IMR-90 (cell line): ENCODE measurements at regions not wholly inside any gene's neighbourhood (a gene's known extent, or its start where the extent isn't known, plus 50 kb on each side); places are given as distances from the start of the nearest gene placed in this dataset.

ENCODE experiments used
- ATAC-seq: fragments of 200-7000 bp; cut with Tn5 transposase; 2 replicates; pipeline ENCODE4 v1.9.1; 2020; ENCODE audit warnings: low read depth, mild to moderate bottlenecking, moderate library complexity
- BruUV-seq: library from RNA; stranded (reverse); fragments of 400-500 nt; replicated peaks from 2 replicates; lab custom pipeline; 2021; lab: Mats Ljungman, UMichigan
- CTCF ChIA-PET: fragments of 300-600 bp; formaldehyde crosslinking; extraction: SDS; loops from one replicate; lab custom pipeline; 2021; ENCODE audit warnings: antibody characterized with exemption; lab: Yijun Ruan, JAX
- POLR2A ChIA-PET: fragments of 300-600 bp; sonication (Branson Sonifier 250); formaldehyde crosslinking; loops from one replicate; lab custom pipeline; 2022; ENCODE audit warnings: antibody characterized with exemption; ENCODE audit not compliant: unreplicated experiment; lab: Charles Lee
- DNase-seq: peaks from one replicate; pipeline ENCODE4 v3.0.0; 2013
- H2AFZ ChIP-seq: replicated peaks from 2 replicates; pipeline ENCODE3; 2013; ENCODE audit warnings: low read length, mild to moderate bottlenecking; ENCODE audit not compliant: poor library complexity
- H2AK5ac ChIP-seq: 2 replicates; pipeline ENCODE4 v1.6.1; 2013; ENCODE audit warnings: low read depth, low read length, inconsistent platforms
- H2AK9ac ChIP-seq: replicated peaks from 2 replicates; pipeline ENCODE3; 2013; ENCODE audit warnings: mild to moderate bottlenecking, low read depth, low read length, moderate library complexity; ENCODE audit not compliant: poor library complexity
- H2BK120ac ChIP-seq: 2 replicates; pipeline ENCODE4 v1.6.1; 2013; ENCODE audit warnings: low read depth, low read length, inconsistent platforms
- H2BK15ac ChIP-seq: 3 replicates; pipeline ENCODE4 v1.6.1; 2013; ENCODE audit warnings: low read depth, low read length, inconsistent platforms
- H2BK20ac ChIP-seq: 2 replicates; pipeline ENCODE4 v1.6.1; 2013; ENCODE audit warnings: low read depth, mild to moderate bottlenecking, inconsistent platforms, low read length, moderate library complexity
- H2BK5ac ChIP-seq: 2 replicates; pipeline ENCODE4 v1.6.1; 2013; ENCODE audit warnings: mild to moderate bottlenecking, low read depth, low read length, inconsistent platforms; ENCODE audit not compliant: poor library complexity, severe bottlenecking
- H3K14ac ChIP-seq: replicated peaks from 2 replicates; pipeline ENCODE4 v1.6.1; 2013; ENCODE audit warnings: low read depth, low read length, inconsistent platforms
- H3K18ac ChIP-seq: 2 replicates; pipeline ENCODE4 v1.6.1; 2013; ENCODE audit warnings: low read depth, low read length, control low read depth
- H3K23ac ChIP-seq: 2 replicates; pipeline ENCODE4 v1.6.1; 2013; ENCODE audit warnings: low read depth, low read length, inconsistent platforms
- H3K27ac ChIP-seq: 2 replicates; pipeline ENCODE4 v1.5.1; 2013; ENCODE audit warnings: mild to moderate bottlenecking, control low read depth, low read length; ENCODE audit not compliant: insufficient read depth
- H3K27me3 ChIP-seq: 2 replicates; pipeline ENCODE4 v1.6.1; 2013; ENCODE audit warnings: low read length; ENCODE audit not compliant: control insufficient read depth, insufficient read depth
- H3K36me3 ChIP-seq: 2 replicates; pipeline ENCODE4 v1.6.1; 2013; ENCODE audit warnings: low read length, mixed read lengths; ENCODE audit not compliant: control insufficient read depth, insufficient read depth
- H3K4ac ChIP-seq: 2 replicates; pipeline ENCODE4 v1.6.1; 2013; ENCODE audit warnings: low read depth, low read length, inconsistent platforms
- H3K4me1 ChIP-seq: 2 replicates; pipeline ENCODE4 v1.6.1; 2013; ENCODE audit warnings: low read length, mixed read lengths; ENCODE audit not compliant: control insufficient read depth, insufficient read depth
- H3K4me2 ChIP-seq: 2 replicates; pipeline ENCODE4 v1.6.1; 2013; ENCODE audit warnings: low read depth, mild to moderate bottlenecking, control low read depth, low read length, moderate library complexity
- H3K4me3 ChIP-seq: 2 replicates; pipeline ENCODE4 v1.5.1; 2013; ENCODE audit warnings: low read depth, mild to moderate bottlenecking, control low read depth, low read length, moderate library complexity; ENCODE audit not compliant: insufficient read depth
- H3K56ac ChIP-seq: 2 replicates; pipeline ENCODE4 v1.6.1; 2013; ENCODE audit warnings: low read length, inconsistent platforms; ENCODE audit not compliant: insufficient read depth; ENCODE audit errors: extremely low read depth
- H3K79me1 ChIP-seq, 2 experiments: 2 replicates each; pipeline ENCODE4 v1.6.1; 2013; ENCODE audit warnings: low read length in 2 of 2, inconsistent platforms in 1 of 2, low read depth in 1 of 2
- H3K9ac ChIP-seq: 2 replicates; pipeline ENCODE4 v1.6.1; 2013; ENCODE audit warnings: low read depth, low read length, control low read depth
- H3K9me1 ChIP-seq: 2 replicates; pipeline ENCODE4 v1.6.1; 2013; ENCODE audit warnings: low read length, inconsistent platforms; ENCODE audit not compliant: insufficient read depth
- H3K9me3 ChIP-seq: 2 replicates; pipeline ENCODE4 v1.6.1; 2013; ENCODE audit warnings: low read length; ENCODE audit not compliant: control insufficient read depth, insufficient read depth
- H4K20me1 ChIP-seq: 2 replicates; pipeline ENCODE4 v1.6.1; 2013; ENCODE audit warnings: low read length, inconsistent platforms; ENCODE audit not compliant: insufficient read depth
- H4K5ac ChIP-seq: 2 replicates; pipeline ENCODE4 v1.6.1; 2013; ENCODE audit warnings: mild to moderate bottlenecking, low read depth, low read length, control low read depth
- H4K8ac ChIP-seq, 2 experiments: 2 replicates each; pipeline ENCODE4 v1.6.1; 2013; ENCODE audit warnings: low read depth in 2 of 2, low read length in 2 of 2, control low read depth in 1 of 2, inconsistent platforms in 1 of 2
- H4K91ac ChIP-seq: 2 replicates; pipeline ENCODE4 v1.6.1; 2013; ENCODE audit warnings: low read depth, low read length, inconsistent platforms; ENCODE audit not compliant: insufficient read depth
- BHLHE40 ChIP-seq: fragments of 150-350 bp; IDR thresholded peaks from 2 replicates; pipeline ENCODE4 v1.6.1; 2016; ENCODE audit warnings: mild to moderate bottlenecking, low read depth, low read length
- CEBPB ChIP-seq: IDR thresholded peaks from 2 replicates; pipeline ENCODE4 v1.6.1; 2012; ENCODE audit warnings: low read depth, low read length, improper control_type of control experiment
- CHD1 ChIP-seq: IDR thresholded peaks from 2 replicates; pipeline ENCODE4 v1.6.1; 2012; ENCODE audit warnings: low read depth, low read length, improper control_type of control experiment
- CTCF ChIP-seq: conservative IDR thresholded peaks from 2 replicates; pipeline ENCODE4 v1.5.1; 2012; ENCODE audit warnings: mild to moderate bottlenecking, low read depth, low read length, improper control_type of control experiment
- MAZ ChIP-seq: IDR thresholded peaks from 2 replicates; pipeline ENCODE4 v1.6.1; 2012; ENCODE audit warnings: low read depth, mild to moderate bottlenecking, low read length, improper control_type of control experiment, moderate library complexity, borderline replicate concordance
- NFE2L2 ChIP-seq: fragments of 150-350 bp; IDR thresholded peaks from 2 replicates; pipeline ENCODE4 v1.6.1; 2016; ENCODE audit warnings: low read depth, mild to moderate bottlenecking, low read length
- POLR2A ChIP-seq: IDR thresholded peaks from 2 replicates; pipeline ENCODE4 v1.6.1; 2012; ENCODE audit warnings: mild to moderate bottlenecking, low read depth, low read length
- RCOR1 ChIP-seq: IDR thresholded peaks from 2 replicates; pipeline ENCODE4 v1.6.1; 2012; ENCODE audit warnings: mild to moderate bottlenecking, low read length, improper control_type of control experiment; ENCODE audit not compliant: insufficient replicate concordance
- RFX5 ChIP-seq: IDR thresholded peaks from 2 replicates; pipeline ENCODE4 v1.8.0; 2012; ENCODE audit warnings: low read depth, mild to moderate bottlenecking, low read length, moderate library complexity
- SMC3 ChIP-seq: fragments of 150-350 bp; IDR thresholded peaks from 2 replicates; pipeline ENCODE4 v1.6.1; 2016; ENCODE audit warnings: low read depth, mild to moderate bottlenecking, antibody characterized with exemption, low read length, moderate library complexity
- WGBS, 2 experiments: methylation state at CpG; one replicate each; pipeline versions ENCODE4 v1.1.5 to v1.1.7; 2013; ENCODE audit warnings: missing lambda C conversion rate in 2 of 2; ENCODE audit not compliant: insufficient read length in 1 of 2; ENCODE audit errors: extremely low coverage in 2 of 2; 5-methylcytosine and 5-hydroxymethylcytosine counted together
- dilution Hi-C: fragments of 300-500 bp; cut with HindIII; formaldehyde crosslinking; loops from one replicate; pipeline ENCODE4 v1.14.3; 2018; ENCODE audit warnings: low sequenced_read_pairs; ENCODE audit not compliant: unreplicated experiment
- in situ Hi-C: fragments of 300-500 bp; cut with MboI; formaldehyde crosslinking; loops from 3 replicates; pipeline ENCODE4 v1.14.3; 2019; ENCODE audit warnings: low sequenced_read_pairs, inconsistent platforms, mixed read lengths
- intact Hi-C: fragments of 100-400 bp; cut with micrococcal nuclease; formaldehyde crosslinking; loops from 2 replicates; pipeline ENCODE4 v1.10.0; 2022
- TF ChIP-seq, protein P1 (sequence below): fragments of 150-350 bp; IDR thresholded peaks from 2 replicates; pipeline ENCODE4 v1.6.1; 2017; ENCODE audit warnings: mild to moderate bottlenecking, antibody characterized with exemption, low read length, low read depth

DNA sequence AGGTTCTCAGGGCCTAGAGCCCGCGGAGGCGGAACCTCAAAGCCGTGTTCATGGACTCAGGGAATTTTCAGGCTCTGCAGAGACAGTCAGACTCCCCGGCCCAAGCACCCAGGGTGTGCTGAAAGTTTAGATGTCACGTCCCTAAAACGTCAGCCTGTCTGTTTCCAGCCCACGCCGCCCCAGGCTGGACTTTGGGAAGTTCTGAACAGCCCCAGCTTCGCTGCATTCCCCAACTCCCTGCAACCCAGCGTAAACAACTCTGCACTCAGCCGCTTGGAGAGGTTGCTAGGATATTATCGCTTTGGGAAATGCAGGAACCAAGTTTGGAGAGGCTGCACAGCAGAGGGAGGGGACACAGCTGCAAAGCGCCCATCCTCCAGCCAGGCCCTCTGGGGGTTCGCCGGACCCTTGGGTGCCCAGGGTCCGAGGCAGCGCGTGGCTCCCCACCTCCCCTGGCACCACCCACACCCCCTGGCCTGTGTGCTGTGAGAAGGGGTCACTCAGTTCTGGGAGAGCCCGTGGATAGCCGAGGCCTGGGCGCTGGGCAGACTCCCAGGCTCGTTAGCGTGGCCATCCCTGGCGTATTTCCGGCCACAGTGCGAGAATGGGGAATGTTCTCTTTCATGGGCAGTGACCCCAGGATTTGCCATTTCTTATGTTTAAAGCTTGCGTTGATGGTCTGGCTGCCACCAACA, 120.5 kb upstream of the FGF3 start:
- Histone ChIP-seq H3K36me3 (no peaks in the 10 kb centered on the region), H3K9me3 (no peaks in the 10 kb centered on the region), H3K9me1 (peaks cover 7% of the 10 kb centered on the region; the same call in 1 of the 2 replicates), H3K27ac (peak overlapping the region; percentile 56), H3K14ac (peak overlapping the region; percentile 71), H2BK15ac (peak overlapping the region; percentile 49; the same call in 1 of the 3 replicates), H2AK9ac (peak overlapping the region; percentile 49), H3K4ac (peak overlapping the region; percentile 59), H4K91ac (peak overlapping the region; percentile 70), H3K23ac (peak overlapping the region; percentile 11), H4K20me1 (no peaks in the 10 kb centered on the region), H2BK5ac (no peak overlapping the region), H2AFZ (peak overlapping the region; percentile 92), H4K8ac (peak overlapping the region; percentile 68 to 76; a peak in 3 of 4 replicates), H3K4me1 (peaks cover 8% of the 10 kb centered on the region; the same call in 1 of the 2 replicates), H3K56ac (peak overlapping the region; percentile 38; the same call in 1 of the 2 replicates), H3K9ac (no peak overlapping the region), H3K4me3 (no peak overlapping the region), H2AK5ac (peak overlapping the region; percentile 17; the same call in 1 of the 2 replicates), H3K4me2 (peak overlapping the region; percentile 24), H2BK120ac (peak overlapping the region; percentile 50), H3K18ac (no peak overlapping the region; the same call in 1 of the 2 replicates), H4K5ac (peak overlapping the region; percentile 9; the same call in 1 of the 2 replicates), H2BK20ac (peak overlapping the region; percentile 84), H3K27me3 (no peaks in the 10 kb centered on the region), H3K79me1 (no peaks in the 10 kb centered on the region)
- in situ Hi-C loops: no loop called here
- dilution Hi-C loops: no loop called here
- WGBS, 2 experiments: 15% methylated on average over 5 of the region's 28 CpGs; no CpG with 5 or more reads in 1 of the 2 experiments
- peak; percentile 8; the same call in 1 of the 2 replicates for TF ChIP-seq BHLHE40
- no peak for TF ChIP-seq CTCF
- no peak for TF ChIP-seq SMC3
- no peak for TF ChIP-seq RCOR1
- TF ChIP-seq NFE2L2: no peak
- no peak for TF ChIP-seq RFX5
- TF ChIP-seq MAZ: no peak
- TF ChIP-seq CEBPB: 0 out of 2 replicates have a peak, but pooled peaks have one; percentile 17
- TF ChIP-seq, protein P1, sequence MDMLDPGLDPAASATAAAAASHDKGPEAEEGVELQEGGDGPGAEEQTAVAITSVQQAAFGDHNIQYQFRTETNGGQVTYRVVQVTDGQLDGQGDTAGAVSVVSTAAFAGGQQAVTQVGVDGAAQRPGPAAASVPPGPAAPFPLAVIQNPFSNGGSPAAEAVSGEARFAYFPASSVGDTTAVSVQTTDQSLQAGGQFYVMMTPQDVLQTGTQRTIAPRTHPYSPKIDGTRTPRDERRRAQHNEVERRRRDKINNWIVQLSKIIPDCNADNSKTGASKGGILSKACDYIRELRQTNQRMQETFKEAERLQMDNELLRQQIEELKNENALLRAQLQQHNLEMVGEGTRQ: no peak
- no peak for TF ChIP-seq POLR2A
- TF ChIP-seq CHD1: no peak
- DNase-seq: peak; percentile 77
- ATAC-seq: peak; percentile 96
- intact Hi-C loops: loop anchor here (5.0 kb wide), 1 partner anchor 133 kb away; no protein-coding TSS in a partner anchor
- no TSS peak for BruUV-seq
- POLR2A ChIA-PET: no interaction called here
- CTCF ChIA-PET: no interaction called here
